NT2/D1 (cell line): ENCODE measurements at regions not wholly inside any gene's neighbourhood (a gene's known extent, or its start where the extent isn't known, plus 50 kb on each side); places are given as distances from the start of the nearest gene placed in this dataset.

Source experiments
- DNase-seq: peaks from one replicate; pipeline ENCODE4 v3.0.0-alpha.2; 2011; ENCODE audit warnings: low read depth, low spot score
- H3K27me3 ChIP-seq: 2 replicates; pipeline ENCODE4 v1.6.0; 2011; ENCODE audit warnings: mild to moderate bottlenecking; ENCODE audit not compliant: insufficient read length, insufficient read depth
- H3K36me3 ChIP-seq: 2 replicates; pipeline ENCODE4 v1.6.1; 2011; ENCODE audit warnings: mild to moderate bottlenecking, low read length, mixed read lengths; ENCODE audit not compliant: insufficient read depth, insufficient read length
- H3K4me1 ChIP-seq: 2 replicates; pipeline ENCODE4 v1.5.1; 2011; ENCODE audit not compliant: insufficient read depth, insufficient read length
- H3K4me3 ChIP-seq: 2 replicates; pipeline ENCODE4 v1.5.1; 2011; ENCODE audit warnings: low read depth; ENCODE audit not compliant: insufficient read length
- H3K9ac ChIP-seq: 2 replicates; pipeline ENCODE4 v1.6.0; 2011; ENCODE audit warnings: low read depth; ENCODE audit not compliant: insufficient read length
- H3K9me3 ChIP-seq: 2 replicates; pipeline ENCODE4 v1.5.1; 2011; ENCODE audit warnings: mild to moderate bottlenecking, low read length; ENCODE audit not compliant: insufficient read depth
- SUZ12 ChIP-seq: IDR thresholded peaks from 2 replicates; pipeline ENCODE4 v1.6.1; 2011; ENCODE audit not compliant: insufficient read length, insufficient read depth; ENCODE audit errors: extremely low read depth
- YY1 ChIP-seq: IDR thresholded peaks from 2 replicates; pipeline ENCODE4 v1.6.1; 2011; ENCODE audit not compliant: insufficient read length, insufficient read depth
- ZNF274 ChIP-seq: IDR thresholded peaks from 2 replicates; pipeline ENCODE4 v1.6.1; 2011; ENCODE audit warnings: mild to moderate bottlenecking, low read depth, low read length

- TF ChIP-seq ZNF274 (no peak), YY1 (no peak), SUZ12 (no peak)
- H3K9ac ChIP-seq = no peak overlapping the region
- DNase-seq = no peak
- no peaks in the 10 kb centered on the region for H3K36me3 ChIP-seq
- H3K9me3 ChIP-seq = no peaks in the 10 kb centered on the region
- no peak overlapping the region for H3K4me3 ChIP-seq
- no peaks in the 10 kb centered on the region for H3K4me1 ChIP-seq
- H3K27me3 ChIP-seq = no peaks in the 10 kb centered on the region
These were observed 52.8 kb upstream of the MEIS1 start for GRCh38 chr2:66382091-66382490.

- Histone ChIP-seq H3K9ac (no peak overlapping the region), H3K27me3 (no peaks in the 10 kb centered on the region), H3K4me1 (no peaks in the 10 kb centered on the region), H3K9me3 (no peaks in the 10 kb centered on the region), H3K4me3 (no peak overlapping the region), H3K36me3 (no peaks in the 10 kb centered on the region)
- no peak for DNase-seq
- TF ChIP-seq SUZ12 = no peak
- no peak for TF ChIP-seq YY1
- TF ChIP-seq ZNF274 = no peak
These were observed 55.5 kb upstream of the MEIS1 start for GRCh38 chr2:66379473-66379872.

GRCh38 chr2:66377832-66378231 lies 57.1 kb upstream of the MEIS1 start:
- no peak for TF ChIP-seq SUZ12
- TF ChIP-seq ZNF274 = no peak
- TF ChIP-seq YY1 = no peak
- H3K4me3 ChIP-seq = no peak overlapping the region
- H3K9ac ChIP-seq = no peak overlapping the region
- no peaks in the 10 kb centered on the region for H3K36me3 ChIP-seq
- no peak for DNase-seq
- no peaks in the 10 kb centered on the region for H3K27me3 ChIP-seq
- no peaks in the 10 kb centered on the region for H3K4me1 ChIP-seq
- H3K9me3 ChIP-seq = no peaks in the 10 kb centered on the region

- H3K27me3 ChIP-seq = no peaks in the 10 kb centered on the region
These were observed 64.1 kb upstream of the MEIS1 start for GRCh38 chr2:66370824-66371223.

GRCh38 chr2:66366619-66367018 lies 68.3 kb upstream of the MEIS1 start:
- Histone ChIP-seq H3K27me3 (no peaks in the 10 kb centered on the region), H3K4me1 (no peaks in the 10 kb centered on the region), H3K36me3 (no peaks in the 10 kb centered on the region), H3K9ac (no peak overlapping the region), H3K9me3 (no peaks in the 10 kb centered on the region), H3K4me3 (no peak overlapping the region)
- DNase-seq = no peak
- TF ChIP-seq ZNF274 = no peak
- TF ChIP-seq YY1 = no peak
- no peak for TF ChIP-seq SUZ12

More at GRCh38 chr2:66370824-66371223, 64.1 kb upstream of the MEIS1 start:
- Histone ChIP-seq H3K4me3 (no peak overlapping the region), H3K4me1 (no peaks in the 10 kb centered on the region), H3K9me3 (no peaks in the 10 kb centered on the region), H3K36me3 (no peaks in the 10 kb centered on the region), H3K9ac (no peak overlapping the region)
- no peak for DNase-seq
- no peak for TF ChIP-seq SUZ12

- Histone ChIP-seq H3K4me3 (no peak overlapping the region), H3K27me3 (no peaks in the 10 kb centered on the region), H3K9me3 (no peaks in the 10 kb centered on the region), H3K36me3 (no peaks in the 10 kb centered on the region), H3K4me1 (no peaks in the 10 kb centered on the region), H3K9ac (no peak overlapping the region)
- DNase-seq = no peak
- TF ChIP-seq YY1 = no peak
- TF ChIP-seq SUZ12 = no peak
- no peak for TF ChIP-seq ZNF274
These were observed 70.2 kb upstream of the MEIS1 start for GRCh38 chr2:66364495-66365333.

GRCh38 chr2:66362701-66363100 lies 72.2 kb upstream of the MEIS1 start:
- Histone ChIP-seq H3K4me3 (no peak overlapping the region), H3K9me3 (no peaks in the 10 kb centered on the region), H3K4me1 (no peaks in the 10 kb centered on the region), H3K36me3 (no peaks in the 10 kb centered on the region), H3K27me3 (no peaks in the 10 kb centered on the region), H3K9ac (no peak overlapping the region)
- TF ChIP-seq SUZ12 = no peak
- no peak for TF ChIP-seq YY1
- TF ChIP-seq ZNF274 = no peak
- no peak for DNase-seq
